Activated CD4-positive, alpha-beta T cell treated with anti-CD3 and anti-CD28 coated beads, Interleukin-2, amount 10 ng/mL, durations not matched to agents 7 days and 5 days (primary cell): ENCODE measurements at regions not wholly inside any gene's neighbourhood (a gene's known extent, or its start where the extent isn't known, plus 50 kb on each side); places are given as distances from the start of the nearest gene placed in this dataset.
"Not testable (repeated sequence)": the region's sequence is repeated elsewhere in the genome, so short reads cannot be mapped to it uniquely, and the experiment has no call there.

Experiments
- CTCF ChIA-PET: fragments of 350-600 bp; sonication (Branson Sonifier 250); formaldehyde crosslinking; loops from one replicate; lab custom pipeline; 2021; ENCODE audit warnings: antibody characterized with exemption; lab: Charles Lee
- POLR2A ChIA-PET: fragments of 350-600 bp; sonication (Branson Sonifier 250); formaldehyde crosslinking; loops from one replicate; lab custom pipeline; 2021; ENCODE audit warnings: antibody characterized with exemption; lab: Charles Lee
- DNase-seq: peaks from one replicate; pipeline ENCODE4 v3.0.0-alpha.2; 2020
- H3K27ac Mint-ChIP-seq: one replicate; pipeline ENCODE4 v1.8.0; 2021; ENCODE audit warnings: mild to moderate bottlenecking, moderate library complexity, mixed read lengths
- H3K27me3 Mint-ChIP-seq: one replicate; pipeline ENCODE4 v1.8.0; 2021; ENCODE audit warnings: mixed read lengths
- H3K36me3 Mint-ChIP-seq: one replicate; pipeline ENCODE4 v1.8.0; 2021; ENCODE audit warnings: low read depth, mixed read lengths
- H3K4me1 Mint-ChIP-seq: one replicate; pipeline ENCODE4 v1.8.0; 2021; ENCODE audit warnings: mixed read lengths
- H3K4me3 Mint-ChIP-seq: one replicate; pipeline ENCODE4 v1.8.0; 2021; ENCODE audit warnings: mild to moderate bottlenecking, moderate library complexity, mixed read lengths
- H3K9me3 Mint-ChIP-seq: one replicate; pipeline ENCODE4 v1.8.0; 2021; ENCODE audit warnings: mixed read lengths

DNA sequence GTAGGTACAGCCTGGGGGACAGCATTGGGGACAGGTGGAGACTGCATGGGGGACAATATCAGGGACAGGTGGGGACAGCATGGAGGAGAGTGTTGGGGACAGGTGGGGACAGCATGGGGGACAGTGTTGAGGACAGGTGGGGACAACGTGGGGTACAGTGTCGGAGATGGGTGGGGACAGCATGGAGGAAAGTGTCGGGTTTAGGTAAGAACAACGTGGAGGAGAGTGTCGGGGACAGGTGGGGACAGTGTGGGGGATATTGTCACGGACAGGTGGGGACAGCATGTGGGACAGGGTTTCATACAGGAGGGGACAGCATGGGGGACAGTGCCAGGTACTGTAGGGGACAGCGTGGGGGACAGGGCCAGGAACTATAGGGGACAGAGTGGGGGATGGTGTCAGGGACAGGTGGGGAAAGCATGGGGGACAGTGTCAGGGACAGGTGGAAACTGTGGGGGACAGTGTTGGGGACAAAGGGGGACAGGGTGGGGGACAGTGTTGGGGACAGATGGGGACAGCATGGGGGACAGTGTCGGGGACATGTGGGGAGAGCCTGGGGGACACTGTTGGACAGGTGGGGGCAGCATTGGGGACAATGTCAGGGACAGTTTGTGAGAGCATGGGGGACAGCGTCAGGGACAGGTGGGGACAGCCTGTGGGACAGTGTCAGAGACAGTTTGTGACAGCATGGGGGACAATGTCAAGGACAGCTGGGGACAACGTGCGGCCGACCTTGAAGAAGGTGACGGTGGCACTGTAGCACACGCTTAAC lies 213.1 kb downstream of the TMEM121 start:
- Mint-ChIP-seq H3K27me3 (no peaks in the 10 kb centered on the region), H3K4me3 (no peak overlapping the region), H3K9me3 (no peaks in the 10 kb centered on the region), H3K27ac (no peak overlapping the region), H3K4me1 (no peaks in the 10 kb centered on the region), H3K36me3 (no peaks in the 10 kb centered on the region)
- ChIA-PET POLR2A (no interaction called here), CTCF (no interaction called here)
- no peak for DNase-seq

DNA sequence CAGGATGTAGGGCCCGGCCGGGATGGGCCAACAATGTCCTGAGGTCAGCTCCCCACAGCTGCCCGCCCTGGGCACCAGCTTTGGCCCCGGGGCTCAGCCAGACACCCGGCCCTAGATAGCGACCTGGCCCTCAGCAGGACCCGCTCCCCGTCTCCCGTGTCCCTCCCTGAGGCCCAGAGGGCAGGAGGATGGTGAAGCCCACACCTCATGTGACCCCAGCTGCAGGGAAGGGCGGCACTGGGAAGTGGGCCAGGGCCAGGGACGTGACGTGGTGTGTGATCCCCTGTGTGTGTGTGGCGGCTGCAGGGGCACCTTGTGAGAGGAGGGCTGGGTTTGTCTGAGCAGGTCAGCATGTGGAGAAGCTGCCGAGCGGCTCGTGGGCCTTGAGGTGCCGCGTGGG lies 213.9 kb downstream of the TMEM121 start:
- DNase-seq, CTCF ChIA-PET, H3K27ac Mint-ChIP-seq, POLR2A ChIA-PET, H3K9me3 Mint-ChIP-seq, H3K36me3 Mint-ChIP-seq, H3K27me3 Mint-ChIP-seq, H3K4me1 Mint-ChIP-seq, H3K4me3 Mint-ChIP-seq: not testable (repeated sequence)

DNA sequence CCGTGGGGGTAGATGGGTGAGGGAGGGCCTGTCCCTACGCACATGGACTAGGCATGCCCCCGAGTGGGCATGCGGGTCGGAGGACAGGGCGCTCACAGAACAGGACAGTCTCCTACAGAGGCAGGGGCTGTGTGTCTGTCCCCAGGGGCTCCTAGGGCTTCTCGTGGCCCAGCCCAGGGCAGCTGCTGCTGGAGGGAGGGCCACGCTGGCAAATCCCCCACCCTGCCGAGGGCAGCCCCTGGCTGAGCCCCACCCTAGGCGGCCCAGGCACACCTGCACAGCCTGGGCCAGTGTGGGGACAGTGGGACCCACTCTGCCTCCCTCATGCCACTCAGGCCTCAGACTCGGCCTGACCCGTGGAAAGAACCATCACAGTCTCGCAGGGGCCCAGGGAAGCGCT lies 214.6 kb downstream of the TMEM121 start:
- POLR2A ChIA-PET, H3K27me3 Mint-ChIP-seq, H3K4me1 Mint-ChIP-seq, H3K9me3 Mint-ChIP-seq, H3K4me3 Mint-ChIP-seq, H3K36me3 Mint-ChIP-seq, CTCF ChIA-PET, DNase-seq, H3K27ac Mint-ChIP-seq: not testable (repeated sequence)

GRCh38 chr14:105741707-105742530 lies 215.5 kb downstream of the TMEM121 start:
- POLR2A ChIA-PET, H3K4me3 Mint-ChIP-seq, H3K9me3 Mint-ChIP-seq, H3K4me1 Mint-ChIP-seq, DNase-seq, CTCF ChIA-PET, H3K27me3 Mint-ChIP-seq, H3K27ac Mint-ChIP-seq, H3K36me3 Mint-ChIP-seq: not testable (repeated sequence)

- Mint-ChIP-seq H3K27me3 (no peaks in the 10 kb centered on the region), H3K4me1 (no peaks in the 10 kb centered on the region), H3K36me3 (no peaks in the 10 kb centered on the region), H3K4me3 (no peak overlapping the region), H3K9me3 (no peaks in the 10 kb centered on the region), H3K27ac (no peak overlapping the region)
- DNase-seq: no peak
- ChIA-PET CTCF (no interaction called here), POLR2A (no interaction called here)
Observed at GRCh38 chr14:105742531-105742848, 216.1 kb downstream of the TMEM121 start.

GRCh38 chr14:105742904-105743701 lies 216.7 kb downstream of the TMEM121 start:
- POLR2A ChIA-PET, H3K9me3 Mint-ChIP-seq: not testable (repeated sequence)

DNA sequence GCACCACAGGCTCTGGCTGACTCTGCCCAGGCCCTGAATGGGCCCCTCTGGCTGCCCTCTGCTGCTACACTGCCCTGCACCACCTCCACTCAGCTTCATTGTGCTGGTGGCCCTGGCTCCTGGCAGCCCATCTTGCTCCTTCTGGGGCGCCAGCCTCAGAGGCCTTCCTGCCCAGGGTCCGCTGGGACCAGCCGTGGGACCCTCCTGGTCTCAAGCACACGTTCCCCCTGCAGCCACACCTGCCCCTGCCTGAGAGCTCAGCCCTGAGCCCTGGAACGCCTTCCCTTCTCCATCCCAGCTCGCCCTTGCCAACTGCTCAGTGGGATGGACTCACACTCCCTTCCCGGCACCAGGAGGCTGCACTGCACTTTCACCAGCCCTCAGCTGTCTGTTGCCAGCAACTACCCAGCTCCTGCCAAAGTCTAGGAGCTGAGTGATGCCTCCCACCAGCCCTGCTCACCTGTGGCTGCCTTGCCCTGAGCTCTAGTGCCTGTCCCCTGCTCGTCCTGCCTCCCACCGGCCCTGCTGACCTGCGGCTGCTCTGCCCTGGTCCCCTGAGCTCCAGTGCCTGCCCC lies 217.9 kb downstream of the TMEM121 start:
- POLR2A ChIA-PET: interaction anchor here (0.6 kb wide), 1 partner anchor 238 kb away, joined by 3 read pairs; no protein-coding TSS in a partner anchor
- CTCF ChIA-PET, H3K27ac Mint-ChIP-seq, H3K4me1 Mint-ChIP-seq, H3K9me3 Mint-ChIP-seq, DNase-seq, H3K27me3 Mint-ChIP-seq, H3K4me3 Mint-ChIP-seq, H3K36me3 Mint-ChIP-seq: not testable (repeated sequence)

More at GRCh38 chr14:105742904-105743701, 216.7 kb downstream of the TMEM121 start:
- H3K27me3 Mint-ChIP-seq, DNase-seq, H3K4me3 Mint-ChIP-seq, H3K36me3 Mint-ChIP-seq, H3K27ac Mint-ChIP-seq, CTCF ChIA-PET, H3K4me1 Mint-ChIP-seq: not testable (repeated sequence)

GRCh38 chr14:105745433-105746123 lies 219.2 kb downstream of the TMEM121 start:
- POLR2A ChIA-PET: no interaction called here
- no peaks in the 10 kb centered on the region for H3K9me3 Mint-ChIP-seq
- no peaks in the 10 kb centered on the region for H3K4me1 Mint-ChIP-seq
- no peak overlapping the region for H3K27ac Mint-ChIP-seq
- no peaks in the 10 kb centered on the region for H3K36me3 Mint-ChIP-seq
- no peaks in the 10 kb centered on the region for H3K27me3 Mint-ChIP-seq
- DNase-seq: no peak
- CTCF ChIA-PET: no interaction called here
- no peak overlapping the region for H3K4me3 Mint-ChIP-seq

GRCh38 chr14:105746124-105746514 lies 219.7 kb downstream of the TMEM121 start:
- Mint-ChIP-seq H3K36me3 (no peaks in the 10 kb centered on the region), H3K4me1 (no peaks in the 10 kb centered on the region), H3K27ac (peak overlapping the region; percentile 9), H3K4me3 (no peak overlapping the region), H3K9me3 (no peaks in the 10 kb centered on the region), H3K27me3 (no peaks in the 10 kb centered on the region)
- ChIA-PET CTCF (no interaction called here), POLR2A (no interaction called here)
- DNase-seq: no peak

- H3K27me3 Mint-ChIP-seq, H3K9me3 Mint-ChIP-seq, H3K4me3 Mint-ChIP-seq, H3K4me1 Mint-ChIP-seq, POLR2A ChIA-PET, DNase-seq, H3K36me3 Mint-ChIP-seq, CTCF ChIA-PET, H3K27ac Mint-ChIP-seq: not testable (repeated sequence)
Observed at GRCh38 chr14:105746800-105747502, 220.6 kb downstream of the TMEM121 start.

DNA sequence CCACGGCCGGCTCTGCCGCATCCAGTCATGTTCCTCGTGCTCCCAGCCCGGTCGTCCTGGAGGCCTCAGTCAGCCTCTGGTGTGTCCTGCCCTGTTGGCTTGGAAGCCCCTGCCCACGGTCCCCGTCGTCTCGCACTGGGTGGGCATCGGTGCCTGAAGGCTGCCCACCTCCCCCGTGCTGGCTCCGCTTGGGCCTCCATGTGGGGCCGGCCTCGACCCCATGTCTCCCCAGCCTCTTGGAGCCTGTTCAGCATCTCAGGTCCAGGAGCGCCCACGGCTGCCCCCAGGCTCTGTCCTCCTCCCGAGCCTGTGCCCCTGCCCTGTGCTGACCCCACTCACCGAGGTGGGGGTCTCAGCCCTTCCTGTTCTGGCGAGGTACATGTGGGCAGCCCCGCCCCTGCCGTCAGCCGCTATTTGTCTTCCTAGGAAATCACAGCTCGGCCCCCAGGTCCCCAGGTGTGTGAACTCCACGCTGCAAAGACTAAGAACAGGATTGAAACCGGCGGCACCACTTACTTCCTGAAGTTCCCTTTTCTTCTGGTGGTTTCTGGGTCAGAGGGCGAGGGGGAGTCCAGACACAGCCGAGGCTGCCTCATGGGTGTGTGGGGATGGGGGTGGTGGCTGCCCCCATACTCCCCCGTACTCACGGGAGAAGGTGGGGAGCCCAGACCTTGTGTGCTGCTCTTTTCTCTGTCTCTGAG lies 221.3 kb downstream of the TMEM121 start:
- POLR2A ChIA-PET, H3K27ac Mint-ChIP-seq, H3K9me3 Mint-ChIP-seq, H3K27me3 Mint-ChIP-seq, H3K36me3 Mint-ChIP-seq, H3K4me1 Mint-ChIP-seq, CTCF ChIA-PET, H3K4me3 Mint-ChIP-seq, DNase-seq: not testable (repeated sequence)

GRCh38 chr14:105748204-105748578 lies 221.8 kb downstream of the TMEM121 start:
- no peak overlapping the region for H3K4me3 Mint-ChIP-seq
- no peak for DNase-seq
- H3K36me3 Mint-ChIP-seq: no peaks in the 10 kb centered on the region
- CTCF ChIA-PET: no interaction called here
- H3K4me1 Mint-ChIP-seq: no peaks in the 10 kb centered on the region
- H3K27me3 Mint-ChIP-seq: no peaks in the 10 kb centered on the region
- peak overlapping the region; percentile 25 for H3K27ac Mint-ChIP-seq
- H3K9me3 Mint-ChIP-seq: no peaks in the 10 kb centered on the region
- POLR2A ChIA-PET: no interaction called here
